Testis (tissue), 2 donors: ENCODE measurements at regions not wholly inside any gene's neighbourhood (a gene's known extent, or its start where the extent isn't known, plus 50 kb on each side); places are given as distances from the start of the nearest gene placed in this dataset.

ENCODE experiments used
- POLR2A ChIP-seq: fragments of 450-650 bp; IDR thresholded peaks from one replicate; pipeline ENCODE4 v1.6.1; 2017; ENCODE audit warnings: antibody characterized with exemption, mild to moderate bottlenecking, moderate library complexity
- TF ChIP-seq, protein P1 (sequence below), 3 experiments: fragments of 450-650 bp in 2 of 3; fragments of 200-600 bp in 1 of 3; sonication (generic) in 1 of 3; IDR thresholded peaks; one replicate each; pipeline ENCODE4 v1.5.1; 2016 to 2019; ENCODE audit warnings: antibody characterized with exemption in 3 of 3, mild to moderate bottlenecking in 2 of 3, moderate library complexity in 1 of 3

DNA sequence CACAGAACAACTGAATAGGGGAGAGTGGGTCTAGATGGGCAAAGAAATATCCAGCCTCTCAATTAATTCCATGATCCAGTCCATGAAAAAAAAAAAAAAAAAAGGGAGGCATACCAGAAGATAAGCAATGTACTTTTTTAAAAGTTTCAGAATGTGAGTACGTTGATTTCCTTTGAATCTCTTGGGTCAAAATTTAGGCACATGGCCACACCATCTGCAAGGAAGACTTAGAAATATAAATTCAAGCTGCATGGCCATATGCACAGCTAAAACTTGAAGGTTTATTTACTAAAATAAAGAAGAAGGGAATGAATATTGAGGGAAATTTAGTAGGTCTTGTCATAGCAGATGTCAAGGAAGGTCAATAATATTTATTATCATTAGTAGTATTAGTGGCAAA, 286.5 kb upstream of the CDH7 start:
- TF ChIP-seq, protein P1, sequence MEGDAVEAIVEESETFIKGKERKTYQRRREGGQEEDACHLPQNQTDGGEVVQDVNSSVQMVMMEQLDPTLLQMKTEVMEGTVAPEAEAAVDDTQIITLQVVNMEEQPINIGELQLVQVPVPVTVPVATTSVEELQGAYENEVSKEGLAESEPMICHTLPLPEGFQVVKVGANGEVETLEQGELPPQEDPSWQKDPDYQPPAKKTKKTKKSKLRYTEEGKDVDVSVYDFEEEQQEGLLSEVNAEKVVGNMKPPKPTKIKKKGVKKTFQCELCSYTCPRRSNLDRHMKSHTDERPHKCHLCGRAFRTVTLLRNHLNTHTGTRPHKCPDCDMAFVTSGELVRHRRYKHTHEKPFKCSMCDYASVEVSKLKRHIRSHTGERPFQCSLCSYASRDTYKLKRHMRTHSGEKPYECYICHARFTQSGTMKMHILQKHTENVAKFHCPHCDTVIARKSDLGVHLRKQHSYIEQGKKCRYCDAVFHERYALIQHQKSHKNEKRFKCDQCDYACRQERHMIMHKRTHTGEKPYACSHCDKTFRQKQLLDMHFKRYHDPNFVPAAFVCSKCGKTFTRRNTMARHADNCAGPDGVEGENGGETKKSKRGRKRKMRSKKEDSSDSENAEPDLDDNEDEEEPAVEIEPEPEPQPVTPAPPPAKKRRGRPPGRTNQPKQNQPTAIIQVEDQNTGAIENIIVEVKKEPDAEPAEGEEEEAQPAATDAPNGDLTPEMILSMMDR (IDR thresholded peaks at IDR 0.05) = no peak
- TF ChIP-seq POLR2A = no peak
